Adrenal gland (tissue), 5 donors: ENCODE measurements at regions not wholly inside any gene's neighbourhood (a gene's known extent, or its start where the extent isn't known, plus 50 kb on each side); places are given as distances from the start of the nearest gene placed in this dataset.

Experiments
- CTCF ChIP-seq, 6 experiments: fragments of 450-650 bp in 4 of 6; fragments of 200-600 bp in 2 of 6; sonication (generic) in 1 of 6; IDR thresholded peaks; 1 replicate in 5 of 6; 2 replicates in 1 of 6; pipeline versions ENCODE4 v1.5.1 to v1.8.0; 2016 to 2021; ENCODE audit warnings: antibody characterized with exemption in 6 of 6, mild to moderate bottlenecking in 2 of 6, moderate library complexity in 1 of 6
- POLR2A ChIP-seq, 2 donors: fragments of 450-650 bp; IDR thresholded peaks; one replicate each; pipeline ENCODE4 v1.6.1; 2017; ENCODE audit warnings: antibody characterized with exemption in 2 of 2, mild to moderate bottlenecking in 2 of 2, moderate library complexity in 1 of 2
- donor health status: DM: no; HTN: no; CAD: no.

- TF ChIP-seq CTCF (IDR thresholded peaks at IDR 0.05) (no peak), POLR2A (IDR thresholded peaks at IDR 0.05) (no peak)
These were observed 98.8 kb downstream of the CTAGE1 start for GRCh38 chr18:22318745-22319407.
